G401 (cell line): ENCODE measurements at regions not wholly inside any gene's neighbourhood (a gene's known extent, or its start where the extent isn't known, plus 50 kb on each side); places are given as distances from the start of the nearest gene placed in this dataset.
"Not testable (repeated sequence)": the region's sequence is repeated elsewhere in the genome, so short reads cannot be mapped to it uniquely, and the experiment has no call there.

Source experiments
- DNase-seq: peaks from one replicate; pipeline ENCODE4 v3.0.0-alpha.2; 2015; ENCODE audit warnings: low spot score
- in situ Hi-C: cut with HindIII; loops from 2 replicates; pipeline ENCODE4 v1.10.0; 2016; ENCODE audit warnings: low sequenced_read_pairs, mixed read lengths

DNA sequence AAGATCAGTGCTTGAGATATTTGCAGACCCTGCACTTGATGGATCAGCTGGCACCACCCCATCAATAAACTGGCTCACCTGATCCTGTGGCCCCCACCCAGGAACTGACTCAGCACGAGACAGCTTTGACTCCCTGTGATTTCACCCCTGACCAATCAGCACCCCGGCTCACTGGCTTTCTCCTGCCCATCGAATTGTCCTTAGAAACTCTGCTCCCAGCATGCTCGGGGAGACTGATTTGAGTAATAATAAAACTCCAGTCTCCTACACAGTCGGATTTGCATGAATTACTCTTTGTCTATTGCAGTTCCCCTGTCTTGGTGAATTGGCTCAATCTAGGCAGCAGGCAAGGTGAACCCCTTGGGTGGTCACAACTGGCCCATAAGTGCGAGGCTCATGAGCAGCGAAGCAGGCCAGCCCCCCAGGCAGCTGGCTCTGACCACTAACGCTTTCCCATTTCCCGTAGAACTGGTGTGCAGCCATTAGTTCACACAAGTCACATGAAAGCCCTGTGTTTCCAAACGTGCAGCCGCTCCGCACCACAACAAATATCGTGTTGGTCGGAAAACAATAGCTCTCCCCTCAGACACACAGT is 79.6 kb downstream of the RSPH3 start:
- in situ Hi-C loops = no loop called here
- DNase-seq = no peak

DNA sequence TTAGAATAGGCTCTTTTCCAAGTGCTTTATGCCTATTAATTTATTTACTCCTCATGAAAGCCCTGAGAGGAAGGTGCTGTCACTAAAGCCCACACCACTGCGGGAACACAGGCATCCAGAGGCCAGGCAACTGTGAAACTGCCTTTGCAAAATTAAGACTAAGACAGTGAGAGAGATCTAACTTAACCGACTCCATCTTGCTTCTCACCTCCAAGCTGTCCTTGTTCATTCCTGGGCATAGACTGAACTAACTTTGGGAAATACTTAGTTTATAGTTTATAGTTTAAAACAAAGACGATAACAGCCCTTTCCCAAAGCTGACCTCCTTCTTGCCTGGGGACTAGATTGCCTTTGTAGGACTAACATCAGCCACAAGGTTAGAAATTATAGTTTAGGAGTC is 80.1 kb downstream of the RSPH3 start:
- in situ Hi-C loops = no loop called here
- no peak for DNase-seq

DNA sequence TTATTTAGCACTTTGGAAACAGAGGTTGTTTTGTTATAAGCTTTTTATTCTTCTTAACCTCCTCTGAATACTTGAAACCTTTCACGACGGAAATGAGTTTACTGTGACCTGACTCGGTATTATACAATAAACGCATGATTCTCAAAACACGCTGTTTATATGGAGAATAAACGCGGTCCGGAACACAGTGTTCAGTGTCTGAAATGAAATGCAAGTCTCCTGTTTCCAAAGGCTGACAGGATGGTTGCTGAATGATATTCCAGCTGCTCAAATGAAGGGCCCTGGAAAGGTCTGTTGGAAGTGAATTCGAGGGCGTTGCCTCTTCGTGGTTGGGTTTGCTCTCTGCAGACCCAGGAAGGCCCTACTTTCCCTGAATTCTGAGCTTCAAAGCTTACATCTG is 83.4 kb downstream of the RSPH3 start:
- in situ Hi-C loops = no loop called here
- no peak for DNase-seq

DNA sequence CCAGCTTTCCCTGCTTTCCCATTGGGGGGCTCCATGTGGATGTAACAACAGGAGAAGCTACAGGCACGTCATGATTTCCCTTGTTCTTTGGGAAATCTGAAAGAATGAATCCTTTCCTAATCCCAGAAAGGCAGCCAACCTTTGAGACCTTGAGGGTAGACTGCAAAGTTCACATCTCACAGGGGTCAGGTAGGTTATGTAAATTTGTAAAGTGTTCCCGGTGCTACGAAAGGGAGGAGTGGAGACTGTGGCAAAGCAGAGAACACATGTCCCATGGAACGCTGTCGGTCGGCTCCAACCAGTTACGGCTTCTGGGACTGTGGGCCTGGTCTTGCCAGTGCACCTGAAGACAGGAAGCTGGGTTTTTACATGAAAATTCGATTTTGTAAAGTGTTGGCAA is 85.1 kb downstream of the RSPH3 start:
- in situ Hi-C loops = no loop called here

DNA sequence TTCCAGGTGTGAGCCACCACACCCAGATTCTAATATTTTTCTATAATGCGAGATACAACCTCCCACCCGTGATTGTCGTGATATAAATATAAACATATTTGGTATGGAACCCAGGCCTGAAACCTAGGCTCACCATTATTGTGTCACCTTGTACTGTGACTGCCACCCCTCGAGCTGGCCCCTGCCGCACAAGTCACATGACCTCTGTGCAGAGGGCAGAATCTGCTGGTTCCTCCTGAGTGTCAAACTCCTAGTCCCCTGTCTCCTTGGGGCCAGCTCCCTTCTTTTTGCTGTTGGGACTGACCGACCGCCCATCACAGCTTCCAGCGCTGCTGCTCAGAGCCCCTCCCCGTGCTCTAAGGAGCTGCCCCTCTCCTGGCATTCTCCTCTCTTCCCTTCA is 86.4 kb downstream of the RSPH3 start:
- in situ Hi-C loops = no loop called here
- no peak for DNase-seq

More for the DNA sequence above, 85.1 kb downstream of the RSPH3 start:
- no peak for DNase-seq

- no peak for DNase-seq
- in situ Hi-C loops = no loop called here
These were observed 87.3 kb downstream of the RSPH3 start for GRCh38 chr6:158912655-158913054.

DNA sequence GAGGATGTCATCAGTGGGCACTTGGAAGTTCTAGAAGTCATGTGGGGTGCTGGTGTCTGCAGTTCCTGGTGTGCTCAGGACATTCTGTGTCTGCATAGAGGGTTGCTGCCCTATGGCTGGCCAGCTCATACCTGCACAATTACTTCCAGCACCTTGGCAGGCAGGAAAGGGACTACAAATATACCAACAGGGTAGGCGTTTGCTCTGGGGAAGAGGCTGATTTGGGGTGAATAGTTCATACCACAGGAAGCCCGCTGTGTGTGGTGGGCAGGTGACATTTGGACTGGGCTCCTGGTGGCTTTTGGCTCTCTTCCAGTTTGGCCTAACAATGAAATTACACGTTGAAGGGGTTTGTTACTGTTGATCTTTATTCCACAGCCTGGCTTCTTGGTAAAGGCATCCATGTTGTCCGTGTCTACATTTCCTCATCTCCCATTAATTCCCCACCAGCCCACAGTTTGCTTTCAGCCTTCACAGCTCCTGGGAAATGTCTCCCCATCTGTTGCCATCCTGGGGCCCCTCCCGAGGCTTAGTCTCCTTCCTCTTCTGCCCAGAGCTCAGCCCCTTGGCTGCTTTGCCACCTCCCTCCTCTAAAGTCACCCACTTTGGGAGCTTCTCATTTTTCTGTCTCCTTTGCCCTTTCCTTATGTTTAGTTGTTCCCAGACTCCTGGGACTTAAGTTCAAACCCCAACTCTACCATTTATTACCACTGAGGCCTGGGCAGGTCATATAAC is 88.1 kb downstream of the RSPH3 start:
- peak; percentile 10 for DNase-seq
- in situ Hi-C loops = no loop called here

DNA sequence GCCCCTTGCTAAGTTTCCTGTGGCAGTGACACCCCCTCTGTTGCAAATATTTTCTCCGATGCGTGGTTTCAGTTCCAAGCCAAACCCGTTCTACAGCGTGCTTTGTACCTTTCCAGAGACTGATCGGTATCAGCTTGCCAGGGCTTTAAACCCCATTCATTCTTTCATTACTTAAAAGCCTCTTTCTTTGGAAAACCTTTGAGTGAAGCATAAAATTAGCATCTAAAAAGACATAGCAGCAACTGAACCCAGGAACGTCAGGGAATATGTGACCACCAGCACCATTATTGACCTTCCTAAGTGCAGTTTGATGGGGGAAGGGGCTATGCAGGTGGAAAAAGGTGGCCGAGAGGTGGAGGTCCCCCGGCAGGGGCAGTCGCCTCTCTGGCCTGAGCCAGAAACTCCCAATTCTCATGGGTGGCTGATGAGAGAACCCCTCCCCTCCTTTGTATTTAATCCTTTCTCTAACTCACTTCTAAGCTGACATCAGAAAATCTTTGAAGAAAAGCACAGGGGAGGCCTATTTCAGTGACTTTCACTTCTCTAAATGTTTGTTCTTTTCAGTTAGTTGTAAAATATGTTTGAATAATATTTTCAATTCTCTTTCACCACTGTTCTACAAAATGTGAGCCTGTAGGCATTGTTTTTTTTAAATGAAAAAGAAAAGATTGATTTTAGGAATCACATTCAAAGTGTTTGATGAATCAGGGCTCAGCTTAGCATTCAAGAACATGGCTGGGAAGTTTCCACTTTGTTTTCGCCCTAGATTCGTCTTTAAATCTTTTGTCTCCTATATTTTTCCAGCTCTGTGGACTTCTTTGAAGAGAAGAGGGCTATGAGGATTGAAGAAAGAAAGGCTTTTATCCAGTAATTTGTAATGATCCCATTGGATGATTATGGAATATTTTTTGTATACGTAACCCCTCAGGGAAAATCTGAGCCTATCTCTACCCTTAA is 89.2 kb downstream of the RSPH3 start:
- no peak for DNase-seq
- in situ Hi-C loops = no loop called here

GRCh38 chr6:158909938-158910337 is 90.1 kb downstream of the RSPH3 start:
- in situ Hi-C loops = no loop called here
- no peak for DNase-seq

- in situ Hi-C loops = no loop called here
- DNase-seq = peak; percentile 84
These were observed 89.4 kb upstream of the EZR start for GRCh38 chr6:158908606-158909005.

DNA sequence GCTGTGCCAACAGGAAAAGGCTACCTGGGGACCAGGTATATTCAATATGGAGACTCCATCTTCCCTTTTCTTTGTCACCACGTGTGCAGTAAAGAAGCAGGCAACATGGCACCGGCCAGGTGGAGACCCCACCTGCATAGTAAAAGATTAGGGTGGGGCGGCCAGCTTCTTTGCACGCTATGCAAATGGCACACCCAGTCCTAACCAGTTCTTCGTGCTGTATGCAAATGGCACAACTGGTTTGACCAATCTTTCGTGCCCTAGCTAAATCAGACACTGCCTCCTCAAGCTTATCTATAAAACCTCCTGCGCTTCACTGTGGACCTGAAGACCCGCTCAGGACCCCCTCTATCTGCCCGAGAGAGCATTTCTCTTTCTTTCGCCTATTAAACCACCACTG is 88.8 kb upstream of the EZR start:
- DNase-seq = no peak
- in situ Hi-C loops = no loop called here

- in situ Hi-C loops = no loop called here
- DNase-seq = no peak
These were observed 87.8 kb upstream of the EZR start for GRCh38 chr6:158906926-158907325.

DNA sequence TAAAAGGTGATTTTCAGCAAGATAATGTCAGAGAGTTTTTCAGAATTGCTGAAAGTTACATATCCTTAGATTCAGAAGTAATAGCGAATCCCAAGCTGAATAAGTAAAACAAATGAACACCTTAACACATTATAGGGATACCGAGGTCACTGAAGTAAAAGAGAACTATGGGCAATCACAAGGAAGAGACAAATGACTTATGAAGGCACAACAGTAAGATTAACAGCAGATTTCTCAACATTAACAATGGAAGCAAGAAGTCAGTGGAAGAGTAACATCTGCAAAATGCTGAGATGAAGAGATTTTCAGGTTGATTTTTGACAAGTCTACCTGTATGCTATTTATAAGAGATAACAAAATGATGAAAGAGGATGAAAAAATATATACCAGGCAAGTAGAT is 86.1 kb upstream of the EZR start:
- in situ Hi-C loops = no loop called here
- DNase-seq = no peak

DNA sequence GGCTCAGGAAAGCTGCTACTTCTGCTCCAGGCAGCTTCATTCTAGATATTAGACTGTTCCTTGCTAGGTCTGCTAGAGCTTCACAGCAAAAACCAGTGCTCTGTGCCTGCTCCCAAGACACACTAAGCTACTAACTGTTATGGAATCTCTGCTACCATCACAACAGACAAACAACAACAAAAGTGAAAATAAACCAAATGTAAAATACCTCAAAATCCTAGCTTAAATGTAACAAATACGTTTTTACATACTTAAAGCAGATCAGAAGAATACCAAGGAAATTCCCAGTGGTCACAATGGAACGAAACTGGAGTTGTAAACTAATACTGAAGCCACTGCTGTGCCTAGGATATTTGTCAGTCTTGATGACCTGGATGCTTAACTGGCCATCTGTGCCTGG is 84.6 kb upstream of the EZR start:
- DNase-seq = peak; percentile 50
- in situ Hi-C loops = no loop called here

DNA sequence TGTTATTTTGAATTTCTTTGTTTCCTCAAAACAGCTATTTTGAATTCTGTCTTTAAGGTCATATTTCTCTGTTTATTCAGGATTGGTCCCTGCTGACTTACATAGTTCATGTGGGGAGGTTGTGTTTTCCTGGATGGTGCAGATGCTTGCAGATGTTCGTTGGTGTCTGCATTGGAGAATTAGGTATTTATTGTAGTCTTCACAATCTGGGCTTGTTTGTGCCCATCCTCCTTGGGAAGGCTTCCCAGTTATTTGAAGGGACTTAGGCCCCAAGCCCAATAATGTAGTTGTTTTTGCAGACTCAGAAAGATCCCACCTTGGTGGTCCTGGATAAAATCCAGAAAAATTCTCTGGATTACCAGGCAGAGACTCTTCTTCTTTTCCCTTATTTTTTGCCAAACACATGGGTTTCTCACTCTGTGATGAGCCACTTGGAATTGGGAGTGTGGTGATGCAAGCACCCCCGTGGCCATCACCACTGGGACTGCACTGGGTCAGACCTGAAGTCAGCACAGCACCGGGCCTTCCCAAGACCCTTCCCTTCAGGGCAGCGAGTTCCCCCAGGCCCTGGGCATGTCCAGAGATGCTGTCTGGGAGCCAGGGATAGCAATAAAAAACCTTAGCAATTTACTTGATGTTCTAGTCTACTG is 81.6 kb upstream of the EZR start:
- in situ Hi-C loops = no loop called here
- DNase-seq = no peak

GRCh38 chr6:158897236-158897635 is 78.1 kb upstream of the EZR start:
- in situ Hi-C loops = no loop called here
- DNase-seq = no peak

DNA sequence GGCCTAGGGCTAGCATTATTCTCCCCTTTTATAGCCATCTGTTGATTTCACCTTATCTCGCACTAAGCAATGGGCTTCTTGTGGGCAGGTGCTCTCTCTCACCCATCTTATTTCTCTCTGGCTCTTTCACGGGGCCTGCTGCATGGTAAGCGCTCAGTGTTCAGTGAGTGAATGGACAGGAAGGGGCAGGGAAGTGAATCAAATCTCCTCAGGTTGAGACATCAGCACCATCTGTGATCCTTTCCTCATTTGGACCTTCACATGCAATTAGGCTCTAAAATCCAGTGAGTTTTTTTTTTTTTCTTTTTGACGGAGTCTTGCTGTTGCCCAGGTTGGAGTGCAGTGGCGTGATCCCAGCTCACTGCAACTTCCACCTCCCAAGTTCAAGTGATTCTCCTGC is 76.5 kb upstream of the EZR start:
- in situ Hi-C loops = no loop called here
- DNase-seq = peak; percentile 67

- DNase-seq = no peak
- in situ Hi-C loops = no loop called here
These were observed 75.0 kb upstream of the EZR start for GRCh38 chr6:158894193-158894592.

- no peak for DNase-seq
- in situ Hi-C loops = no loop called here
These were observed 73.1 kb upstream of the EZR start for GRCh38 chr6:158892266-158892665.

- DNase-seq, in situ Hi-C loops: not testable (repeated sequence)
These were observed 72.4 kb upstream of the EZR start for GRCh38 chr6:158891560-158891959.
